Neuronal stem cell (in vitro differentiated cells): ENCODE measurements at regions not wholly inside any gene's neighbourhood (a gene's known extent, or its start where the extent isn't known, plus 50 kb on each side); places are given as distances from the start of the nearest gene placed in this dataset.

Experiments
- DNase-seq: peaks from one replicate; pipeline ENCODE4 v3.0.0-alpha.2; 2013; ENCODE audit warnings: low spot score
- H2AFZ ChIP-seq: one replicate; pipeline ENCODE4 v1.6.1; 2013; ENCODE audit warnings: mild to moderate bottlenecking, low read length, inconsistent platforms
- H2AK5ac ChIP-seq: 2 replicates; pipeline ENCODE4 v1.6.1; 2013; ENCODE audit warnings: low read depth, mild to moderate bottlenecking, inconsistent platforms, low read length, moderate library complexity, mixed read lengths
- H2BK120ac ChIP-seq: 2 replicates; pipeline ENCODE4 v1.6.1; 2013; ENCODE audit warnings: low read depth, mild to moderate bottlenecking, inconsistent platforms, low read length, moderate library complexity, mixed read lengths
- H2BK12ac ChIP-seq: one replicate; pipeline ENCODE4 v1.6.1; 2013; ENCODE audit warnings: low read length, inconsistent platforms
- H2BK15ac ChIP-seq: 2 replicates; pipeline ENCODE4 v1.6.1; 2013; ENCODE audit warnings: mild to moderate bottlenecking, low read length, inconsistent platforms, mixed read lengths
- H2BK5ac ChIP-seq: one replicate; pipeline ENCODE4 v1.6.1; 2013; ENCODE audit warnings: inconsistent platforms, mild to moderate bottlenecking, low read length, moderate library complexity
- H3K14ac ChIP-seq: one replicate; pipeline ENCODE4 v1.6.1; 2013; ENCODE audit warnings: low read length, inconsistent platforms
- H3K18ac ChIP-seq: 2 replicates; pipeline ENCODE4 v1.6.1; 2013; ENCODE audit warnings: low read length, inconsistent platforms
- H3K23ac ChIP-seq: 2 replicates; pipeline ENCODE4 v1.6.1; 2013; ENCODE audit warnings: low read depth, mild to moderate bottlenecking, mixed read lengths, low read length, inconsistent platforms; ENCODE audit not compliant: poor library complexity
- H3K27ac ChIP-seq: replicated peaks from 3 replicates; pipeline ENCODE4 v1.5.1; 2013; ENCODE audit warnings: low read length, inconsistent platforms
- H3K27me3 ChIP-seq, 3 experiments: 2 replicates each; pipeline ENCODE4 v1.6.1; 2013; ENCODE audit warnings: low read length in 3 of 3, mild to moderate bottlenecking in 2 of 3, inconsistent platforms in 1 of 3, low read depth in 1 of 3, mixed read lengths in 1 of 3, moderate library complexity in 1 of 3; ENCODE audit not compliant: control insufficient read depth in 3 of 3, insufficient read depth in 3 of 3
- H3K36me3 ChIP-seq, 2 donors: replicated peaks in 1 of 2; 2 replicates each; pipeline ENCODE4 v1.6.1; 2013; ENCODE audit warnings: low read length in 2 of 2; ENCODE audit not compliant: control insufficient read depth in 2 of 2, insufficient read depth in 2 of 2
- H3K4ac ChIP-seq: 2 replicates; pipeline ENCODE4 v1.6.1; 2013; ENCODE audit warnings: inconsistent platforms, mild to moderate bottlenecking, low read length, moderate library complexity
- H3K4me1 ChIP-seq, 2 donors: 1 replicate in 1 of 2; 2 replicates in 1 of 2; pipeline ENCODE4 v1.6.1; 2013; ENCODE audit warnings: low read length in 2 of 2, low read depth in 1 of 2; ENCODE audit not compliant: control insufficient read depth in 2 of 2, insufficient read depth in 1 of 2
- H3K4me2 ChIP-seq: one replicate; pipeline ENCODE4 v1.6.1; 2013; ENCODE audit warnings: mild to moderate bottlenecking, low read length, inconsistent platforms; ENCODE audit not compliant: insufficient read depth, poor library complexity, severe bottlenecking
- H3K4me3 ChIP-seq, 2 donors: 2 replicates each; pipeline ENCODE4 v1.5.1; 2013; ENCODE audit warnings: low read length in 2 of 2, mild to moderate bottlenecking in 2 of 2, inconsistent platforms in 1 of 2, moderate library complexity in 1 of 2
- H3K79me1 ChIP-seq: one replicate; pipeline ENCODE4 v1.6.1; 2013; ENCODE audit warnings: low read depth, mild to moderate bottlenecking, inconsistent platforms, low read length, moderate library complexity
- H3K9ac ChIP-seq: one replicate; pipeline ENCODE4 v1.6.1; 2013; ENCODE audit warnings: mild to moderate bottlenecking, low read depth, low read length, inconsistent platforms; ENCODE audit not compliant: poor library complexity
- H3K9me3 ChIP-seq, 2 donors: replicated peaks in 1 of 2; 2 replicates each; pipeline versions ENCODE3 to v1.6.1; 2013; ENCODE audit warnings: low read length in 2 of 2, mild to moderate bottlenecking in 2 of 2, inconsistent platforms in 1 of 2, low read depth in 1 of 2, mixed read lengths in 1 of 2, moderate library complexity in 1 of 2; ENCODE audit not compliant: control insufficient read depth in 2 of 2, insufficient read depth in 1 of 2
- H4K8ac ChIP-seq: one replicate; pipeline ENCODE4 v1.6.1; 2013; ENCODE audit warnings: low read depth, mild to moderate bottlenecking, inconsistent platforms, low read length, moderate library complexity
- H4K91ac ChIP-seq: one replicate; pipeline ENCODE4 v1.6.1; 2013; ENCODE audit warnings: low read length, low read depth, mild to moderate bottlenecking, inconsistent platforms; ENCODE audit not compliant: poor library complexity
- WGBS, 2 donors: extraction: QIAGEN DNeasy Blood & Tissue Kit; methylation state at CpG; one replicate each; pipeline ENCODE4 v1.1.7; 2013; ENCODE audit warnings: missing lambda C conversion rate in 2 of 2, mixed read lengths in 1 of 2; ENCODE audit not compliant: insufficient read length in 2 of 2, insufficient replicate concordance in 1 of 2; ENCODE audit errors: extremely low coverage in 2 of 2; 5-methylcytosine and 5-hydroxymethylcytosine counted together

DNA sequence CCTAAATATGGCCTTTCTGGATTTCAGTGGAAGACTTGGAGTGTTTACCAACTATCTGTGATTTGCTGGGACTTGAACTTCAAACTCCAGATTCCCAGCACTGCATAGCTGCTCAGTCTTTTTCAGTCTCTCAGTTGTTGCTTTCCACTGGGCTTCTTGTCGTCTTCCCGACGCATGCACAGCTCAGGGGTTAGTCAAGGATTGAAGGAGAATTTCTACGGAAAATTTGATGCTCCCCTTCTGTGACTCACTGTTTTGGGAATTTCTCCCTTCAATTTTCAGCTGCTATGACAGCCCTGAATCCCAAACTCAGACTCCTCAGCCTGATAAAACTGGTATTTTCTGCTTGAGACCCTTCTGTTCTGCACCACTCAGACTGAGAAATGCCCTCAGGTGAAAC, 91.7 kb downstream of the CYP26A1 start:
- Histone ChIP-seq H3K14ac (no peak overlapping the region), H3K4me3 (no peak overlapping the region), H2BK5ac (no peak overlapping the region), H2BK120ac (no peak overlapping the region), H3K4me2 (no peak overlapping the region), H2AFZ (no peak overlapping the region), H4K8ac (no peak overlapping the region), H3K23ac (no peak overlapping the region), H3K27me3 (no peaks in the 10 kb centered on the region), H3K4me1 (no peaks in the 10 kb centered on the region), H2BK15ac (no peak overlapping the region), H3K4ac (no peak overlapping the region), H2BK12ac (no peak overlapping the region), H3K79me1 (no peaks in the 10 kb centered on the region), H3K9ac (no peak overlapping the region), H2AK5ac (no peak overlapping the region), H3K9me3 (peaks cover 0 to 3% of the 10 kb centered on the region in 2 donors), H3K18ac (no peak overlapping the region), H3K36me3 (no peaks in the 10 kb centered on the region), H3K27ac (no peak overlapping the region), H4K91ac (no peak overlapping the region)
- WGBS, 2 donors = no CpG with 5 or more reads among the region's 4 CpGs
- DNase-seq = no peak

DNA sequence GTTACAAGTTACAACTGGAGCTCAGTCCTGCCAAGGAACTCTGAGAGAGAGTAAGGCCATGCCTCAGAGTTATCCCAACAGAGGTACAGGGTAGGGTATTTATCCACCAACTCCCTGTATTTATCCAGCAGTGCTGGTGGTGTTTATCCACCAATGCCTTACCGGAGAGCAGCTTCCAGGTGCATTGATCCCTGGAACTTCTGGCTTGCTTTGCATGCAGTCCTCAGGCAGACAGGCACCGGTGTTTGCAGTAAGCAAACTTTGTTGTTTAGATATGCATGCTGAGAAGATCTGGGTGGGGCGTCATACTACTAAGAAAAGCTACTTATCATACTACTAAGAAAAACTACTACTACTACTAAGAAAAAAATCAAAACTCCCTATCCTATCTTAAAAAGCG, 92.4 kb downstream of the CYP26A1 start:
- H3K9ac ChIP-seq = no peak overlapping the region
- H2AFZ ChIP-seq = no peak overlapping the region
- H2BK120ac ChIP-seq = no peak overlapping the region
- no peaks in the 10 kb centered on the region for H3K27me3 ChIP-seq
- no peaks in the 10 kb centered on the region for H3K79me1 ChIP-seq
- H4K91ac ChIP-seq = no peak overlapping the region
- H2AK5ac ChIP-seq = no peak overlapping the region
- H2BK12ac ChIP-seq = no peak overlapping the region
- H3K18ac ChIP-seq = no peak overlapping the region
- H2BK15ac ChIP-seq = no peak overlapping the region
- WGBS, 2 donors = no CpG with 5 or more reads among the region's 4 CpGs
- no peak for DNase-seq
- no peak overlapping the region for H3K4me3 ChIP-seq
- H3K9me3 ChIP-seq = peaks cover 1 to 3% of the 10 kb centered on the region in 2 donors
- H3K4me2 ChIP-seq = no peak overlapping the region
- no peak overlapping the region for H3K14ac ChIP-seq
- no peaks in the 10 kb centered on the region for H3K4me1 ChIP-seq
- no peak overlapping the region for H3K27ac ChIP-seq
- H3K4ac ChIP-seq = no peak overlapping the region
- no peak overlapping the region for H3K23ac ChIP-seq
- H3K36me3 ChIP-seq = no peaks in the 10 kb centered on the region
- no peak overlapping the region for H2BK5ac ChIP-seq
- no peak overlapping the region for H4K8ac ChIP-seq

DNA sequence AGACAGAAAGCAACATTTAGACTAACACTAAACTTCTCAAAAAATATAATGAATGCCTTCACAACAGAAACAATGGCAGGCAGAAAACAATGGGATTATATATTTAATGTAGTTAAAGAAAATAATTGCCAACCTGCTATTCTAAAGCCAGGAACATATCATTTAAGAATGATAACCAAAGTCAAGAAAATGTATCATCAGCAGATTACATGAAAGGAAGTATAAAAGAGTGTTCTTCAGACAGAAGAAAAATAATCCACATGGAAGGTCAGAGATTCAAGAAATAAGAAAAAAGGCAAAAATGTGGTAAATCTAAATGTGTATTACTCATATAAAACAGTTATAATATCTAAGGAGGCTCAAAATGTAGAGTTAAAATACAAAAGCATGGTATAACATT, 98.1 kb downstream of the CYP26A1 start:
- Histone ChIP-seq H3K4ac (no peak overlapping the region), H3K9ac (no peak overlapping the region), H3K18ac (no peak overlapping the region), H2BK120ac (no peak overlapping the region), H3K27me3 (peaks cover 0 to 4% (median 0%) of the 10 kb centered on the region in 3 experiments), H3K4me3 (no peak overlapping the region), H3K14ac (no peak overlapping the region), H2AK5ac (no peak overlapping the region), H3K9me3 (peaks cover 1 to 3% of the 10 kb centered on the region in 2 donors), H4K8ac (no peak overlapping the region), H3K79me1 (no peaks in the 10 kb centered on the region), H3K36me3 (no peaks in the 10 kb centered on the region), H2BK12ac (no peak overlapping the region), H2AFZ (no peak overlapping the region), H3K4me2 (no peak overlapping the region), H2BK15ac (no peak overlapping the region), H3K4me1 (no peaks in the 10 kb centered on the region), H4K91ac (no peak overlapping the region), H3K27ac (no peak overlapping the region), H2BK5ac (no peak overlapping the region), H3K23ac (no peak overlapping the region)
- DNase-seq = no peak

DNA sequence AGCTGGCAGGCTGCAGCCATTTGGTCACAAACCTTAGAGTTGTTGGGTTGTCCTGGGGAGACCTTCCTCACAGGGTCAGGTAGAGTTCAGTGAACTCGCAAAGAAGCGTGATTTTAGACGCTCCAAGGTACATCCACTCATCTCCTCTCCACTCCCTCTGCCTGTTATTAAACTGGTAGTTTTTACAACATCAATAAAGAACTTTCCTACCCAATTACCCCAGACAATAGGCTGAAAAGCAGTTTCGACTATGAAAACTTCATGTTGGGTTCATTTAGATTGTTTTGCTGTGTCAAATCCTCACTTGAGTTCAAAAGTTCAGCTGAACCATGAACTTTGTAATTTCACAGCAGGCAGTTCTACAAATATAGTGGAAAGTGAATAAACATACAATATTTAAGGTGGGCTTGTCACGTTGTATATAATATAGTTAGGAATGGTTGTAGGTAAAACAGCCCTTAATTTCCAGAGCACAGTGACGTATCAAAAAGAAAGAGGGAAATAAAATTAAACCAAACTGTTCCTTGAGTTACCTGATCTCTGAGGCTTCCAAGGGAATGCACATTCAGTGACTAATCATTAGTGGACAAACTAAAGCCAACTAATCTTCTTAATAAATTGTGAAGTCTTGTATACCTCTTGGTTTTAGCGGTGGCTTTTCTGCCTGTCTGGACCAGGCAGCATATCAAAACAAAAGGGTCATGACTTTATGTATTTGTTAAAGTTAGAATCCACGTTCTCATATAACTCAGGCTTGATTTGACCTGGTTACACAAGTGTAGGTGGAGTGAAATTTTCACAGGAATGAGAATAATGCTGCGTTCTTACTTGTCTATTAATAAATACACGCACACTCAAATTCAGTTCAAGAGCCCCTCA, 100.5 kb downstream of the CYP26A1 start:
- Histone ChIP-seq H3K4me1 (peaks cover 0 to 2% of the 10 kb centered on the region in 2 donors), H2AFZ (no peak overlapping the region), H3K36me3 (no peaks in the 10 kb centered on the region), H2BK12ac (no peak overlapping the region), H2BK15ac (no peak overlapping the region), H3K14ac (no peak overlapping the region), H3K9me3 (peaks cover 1 to 3% of the 10 kb centered on the region in 2 donors), H2BK120ac (no peak overlapping the region), H3K27me3 (peaks cover 0 to 4% (median 0%) of the 10 kb centered on the region in 3 experiments), H3K4me3 (no peak overlapping the region), H3K23ac (no peak overlapping the region), H3K27ac (no peak overlapping the region), H3K79me1 (no peaks in the 10 kb centered on the region), H2BK5ac (no peak overlapping the region), H3K9ac (no peak overlapping the region), H2AK5ac (no peak overlapping the region), H3K4me2 (no peak overlapping the region), H4K91ac (no peak overlapping the region), H3K4ac (no peak overlapping the region), H4K8ac (no peak overlapping the region), H3K18ac (no peak overlapping the region)
- DNase-seq = no peak
- WGBS, 2 donors = no CpG with 5 or more reads among the region's 10 CpGs
